GM12874 (cell line): ENCODE measurements at regions not wholly inside any gene's neighbourhood (a gene's known extent, or its start where the extent isn't known, plus 50 kb on each side); places are given as distances from the start of the nearest gene placed in this dataset.

Experiments
- CTCF ChIP-seq: IDR thresholded peaks from 2 replicates; pipeline ENCODE4 v1.5.1; 2011; ENCODE audit warnings: low read depth, mild to moderate bottlenecking, control low read depth, low read length, moderate library complexity; ENCODE audit not compliant: insufficient read depth

GRCh38 chr5:136781464-136781863, 416.1 kb upstream of the TRPC7 start:
- TF ChIP-seq CTCF, result no peak

- TF ChIP-seq CTCF, result no peak
Measured at GRCh38 chr5:136780518-136780917, 415.2 kb upstream of the TRPC7 start.

- TF ChIP-seq CTCF, result no peak
Measured at GRCh38 chr5:136776022-136776927, 410.9 kb upstream of the TRPC7 start.

- no peak for TF ChIP-seq CTCF
Measured at GRCh38 chr5:136772491-136772890, 407.1 kb upstream of the TRPC7 start.

GRCh38 chr5:136769900-136770684, 404.7 kb upstream of the TRPC7 start:
- peak; percentile 84 for TF ChIP-seq CTCF

GRCh38 chr5:136769093-136769492, 403.7 kb upstream of the TRPC7 start:
- TF ChIP-seq CTCF, result no peak

GRCh38 chr5:136768457-136768856, 403.1 kb upstream of the TRPC7 start:
- no peak for TF ChIP-seq CTCF
